DND-41 (cell line): ENCODE measurements at regions not wholly inside any gene's neighbourhood (a gene's known extent, or its start where the extent isn't known, plus 50 kb on each side); places are given as distances from the start of the nearest gene placed in this dataset.

ENCODE experiments used
- CTCF ChIP-seq: IDR thresholded peaks from 2 replicates; pipeline ENCODE4 v1.5.1; 2012; ENCODE audit warnings: borderline replicate concordance, low read length, moderate library complexity, mild to moderate bottlenecking; ENCODE audit not compliant: poor library complexity, severe bottlenecking; ENCODE audit errors: extremely low read depth
- EZH2 ChIP-seq: IDR thresholded peaks from 3 replicates; pipeline ENCODE4 v1.6.1; 2012; ENCODE audit warnings: borderline replicate concordance, low read depth, mild to moderate bottlenecking, moderate library complexity, low read length, inconsistent platforms; ENCODE audit not compliant: severe bottlenecking

DNA sequence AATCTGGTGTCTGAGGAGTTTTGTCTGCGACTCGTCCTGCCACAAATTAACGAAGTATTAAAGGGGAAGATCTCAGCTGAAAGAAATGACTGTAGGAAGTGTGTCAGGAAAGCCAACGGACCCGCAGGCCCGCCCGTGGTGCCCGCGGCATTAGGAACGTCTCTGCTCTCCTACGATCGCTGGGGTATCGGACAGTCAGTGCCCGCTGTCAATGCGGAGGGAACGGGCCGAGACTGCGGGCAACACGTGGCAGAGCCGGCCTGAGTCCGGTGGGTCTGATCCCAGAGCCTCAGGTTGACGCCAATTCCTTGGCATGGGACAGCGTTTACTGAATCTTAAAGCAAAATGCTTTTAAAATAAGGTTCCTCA, 128.7 kb downstream of the KBTBD2 start:
- no peak for TF ChIP-seq CTCF
- no peak for TF ChIP-seq EZH2
